ENCODE measurements at regions not wholly inside any gene's neighbourhood (a gene's known extent, or its start where the extent isn't known, plus 50 kb on each side); places are given as distances from the start of the nearest gene placed in this dataset.

DNA sequence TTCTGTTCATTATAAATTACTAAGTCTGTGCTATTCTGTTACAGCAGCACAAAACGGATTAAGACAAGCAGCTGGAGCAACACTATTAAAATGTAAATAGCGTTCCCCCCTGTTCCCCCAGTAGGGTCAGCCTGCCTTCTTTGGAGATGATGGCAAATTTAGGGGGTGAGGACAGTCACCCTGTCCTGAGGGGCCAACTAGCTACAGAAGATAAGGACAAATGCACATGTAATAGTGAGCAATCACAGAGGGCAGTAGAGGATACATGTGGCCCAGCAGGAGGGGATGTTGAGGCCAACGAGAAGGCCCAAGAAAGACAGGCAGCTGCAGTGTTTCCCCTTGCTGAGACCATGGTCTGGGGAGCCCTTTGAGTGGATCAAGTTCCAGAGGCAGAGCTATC lies 266.7 kb upstream of the CDYL start:
- CTCF ChIA-PET: interaction anchor here (1.0 to 1.2 kb wide), 2 partner anchors 42 to 196 kb away, joined by 3 read pairs; no protein-coding TSS in a partner anchor
- no peak for FAIRE-seq
- no TSS peak for BruUV-seq (replicated peaks)
- H3K79me2 ChIP-seq (ENCODE audit: control insufficient read depth, insufficient read depth, low read length): no peaks in the 10 kb centered on the region
- H3K9me3 ChIP-seq (replicated peaks; ENCODE audit: control insufficient read depth, insufficient read depth, low read length): no peaks in the 10 kb centered on the region
- intact Hi-C loops (cut with micrococcal nuclease) (loop anchor here (5.0 kb wide), 1 partner anchor 122 kb away; no protein-coding TSS in a partner anchor), dilution Hi-C loops (cut with MboI; ENCODE audit: extremely low pct_ligation_motif_present, low sequenced_read_pairs) (no loop called here)
- H4K20me1 ChIP-seq (replicated peaks; ENCODE audit: control insufficient read depth, extremely low read depth, insufficient read depth, low read length): no peaks in the 10 kb centered on the region
- TF ChIP-seq GATA2 (IDR thresholded peaks at IDR 0.05; ENCODE audit: insufficient read depth, insufficient read length, low read depth, low read length) (no peak), JUN (IDR thresholded peaks at IDR 0.05; ENCODE audit: borderline replicate concordance, insufficient read depth, insufficient read length, low read depth) (no peak), POLR2AphosphoS5 (IDR thresholded peaks at IDR 0.05; ENCODE audit: insufficient read depth, low read depth, low read length) (no peak), POLR2A (IDR thresholded peaks at IDR 0.05; ENCODE audit: low read depth, low read length) (no peak), FOS (IDR thresholded peaks at IDR 0.05; ENCODE audit: borderline replicate concordance, insufficient read depth, low read length) (no peak), EZH2 (IDR thresholded peaks at IDR 0.05; ENCODE audit: borderline replicate concordance, low read depth, low read length, severe bottlenecking) (no peak), MYC (IDR thresholded peaks at IDR 0.05; ENCODE audit: low read depth, low read length) (no peak)
- TF ChIP-seq, protein P1, sequence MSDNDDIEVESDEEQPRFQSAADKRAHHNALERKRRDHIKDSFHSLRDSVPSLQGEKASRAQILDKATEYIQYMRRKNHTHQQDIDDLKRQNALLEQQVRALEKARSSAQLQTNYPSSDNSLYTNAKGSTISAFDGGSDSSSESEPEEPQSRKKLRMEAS (IDR thresholded peaks at IDR 0.05; ENCODE audit: insufficient read depth, insufficient read length): no peak
- TF ChIP-seq, protein P2, sequence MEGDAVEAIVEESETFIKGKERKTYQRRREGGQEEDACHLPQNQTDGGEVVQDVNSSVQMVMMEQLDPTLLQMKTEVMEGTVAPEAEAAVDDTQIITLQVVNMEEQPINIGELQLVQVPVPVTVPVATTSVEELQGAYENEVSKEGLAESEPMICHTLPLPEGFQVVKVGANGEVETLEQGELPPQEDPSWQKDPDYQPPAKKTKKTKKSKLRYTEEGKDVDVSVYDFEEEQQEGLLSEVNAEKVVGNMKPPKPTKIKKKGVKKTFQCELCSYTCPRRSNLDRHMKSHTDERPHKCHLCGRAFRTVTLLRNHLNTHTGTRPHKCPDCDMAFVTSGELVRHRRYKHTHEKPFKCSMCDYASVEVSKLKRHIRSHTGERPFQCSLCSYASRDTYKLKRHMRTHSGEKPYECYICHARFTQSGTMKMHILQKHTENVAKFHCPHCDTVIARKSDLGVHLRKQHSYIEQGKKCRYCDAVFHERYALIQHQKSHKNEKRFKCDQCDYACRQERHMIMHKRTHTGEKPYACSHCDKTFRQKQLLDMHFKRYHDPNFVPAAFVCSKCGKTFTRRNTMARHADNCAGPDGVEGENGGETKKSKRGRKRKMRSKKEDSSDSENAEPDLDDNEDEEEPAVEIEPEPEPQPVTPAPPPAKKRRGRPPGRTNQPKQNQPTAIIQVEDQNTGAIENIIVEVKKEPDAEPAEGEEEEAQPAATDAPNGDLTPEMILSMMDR (IDR thresholded peaks at IDR 0.05; ENCODE audit: extremely low read depth in 1 of 2, insufficient read depth in 1 of 2, low read depth in 1 of 2, low read length in 2 of 2): no peak
- H3K4me1 ChIP-seq (ENCODE audit: control insufficient read depth, extremely low read depth, insufficient read depth, low read length): no peaks in the 10 kb centered on the region
- POLR2A ChIA-PET: no interaction called here
- no peak overlapping the region for H3K4me3 ChIP-seq (replicated peaks in 1 of 3; ENCODE audit: insufficient read depth in 1 of 3, low read depth in 1 of 3, low read length in 3 of 3)
- no peaks in the 10 kb centered on the region for H3K36me3 ChIP-seq (ENCODE audit: control insufficient read depth in 2 of 2, extremely low read depth in 1 of 2, insufficient read depth in 2 of 2, low read length in 2 of 2)
- peaks cover 3 to 4% of the 10 kb centered on the region in 2 experiments for H3K27me3 ChIP-seq (ENCODE audit: control insufficient read depth in 2 of 2, insufficient read depth in 2 of 2, low read length in 2 of 2)
- no peak for DNase-seq (ENCODE audit: low read depth, low spot score)
- H3K9me1 ChIP-seq (replicated peaks; ENCODE audit: control insufficient read depth, extremely low read depth, insufficient read depth, low read length): no peaks in the 10 kb centered on the region
- no peak overlapping the region for H3K9ac ChIP-seq (replicated peaks; ENCODE audit: extremely low read depth, insufficient read depth, low read length)
- no peak overlapping the region for H2AFZ ChIP-seq (ENCODE audit: low read depth, low read length)
- no peak overlapping the region for H3K27ac ChIP-seq (ENCODE audit: insufficient read depth, low read depth, low read length)
- no peak overlapping the region for H3K4me2 ChIP-seq (ENCODE audit: insufficient read depth, low read length)
